Keratinocyte (primary cell): ENCODE measurements at regions not wholly inside any gene's neighbourhood (a gene's known extent, or its start where the extent isn't known, plus 50 kb on each side); places are given as distances from the start of the nearest gene placed in this dataset.

Experiments
- DNase-seq: peaks from one replicate; pipeline ENCODE4 v3.0.0-alpha.2; 2011; ENCODE audit warnings: low read depth, missing footprints, low spot score
- FAIRE-seq: peaks from 2 replicates; lab custom pipeline; 2011; peaks lifted over from hg19 to GRCh38; lab: Jason Lieb, UNC
- H2AFZ ChIP-seq: 2 replicates; pipeline ENCODE4 v1.6.0; 2012; ENCODE audit warnings: low read length, control low read depth, inconsistent platforms; ENCODE audit not compliant: control insufficient read depth
- H3K27ac ChIP-seq: 2 replicates; pipeline ENCODE4 v1.5.1; 2011; ENCODE audit warnings: low read length; ENCODE audit not compliant: control insufficient read depth, insufficient read depth
- H3K27me3 ChIP-seq: 3 replicates; pipeline ENCODE4 v1.6.0; 2011; ENCODE audit warnings: low read length; ENCODE audit not compliant: control insufficient read depth, insufficient read depth; ENCODE audit errors: extremely low read depth
- H3K36me3 ChIP-seq, 2 experiments: 2 replicates in 1 of 2; 3 replicates in 1 of 2; pipeline ENCODE4 v1.5.1; 2011; ENCODE audit warnings: low read length in 2 of 2, mild to moderate bottlenecking in 1 of 2; ENCODE audit not compliant: control insufficient read depth in 2 of 2, insufficient read depth in 2 of 2; ENCODE audit errors: extremely low read depth in 1 of 2
- H3K4me1 ChIP-seq: 3 replicates; pipeline ENCODE4 v1.5.1; 2011; ENCODE audit warnings: low read length; ENCODE audit not compliant: control insufficient read depth, insufficient read depth; ENCODE audit errors: extremely low read depth
- H3K4me2 ChIP-seq: 3 replicates; pipeline ENCODE4 v1.6.0; 2011; ENCODE audit warnings: low read depth, low read length; ENCODE audit not compliant: control insufficient read depth, insufficient read depth; ENCODE audit errors: extremely low read depth
- H3K4me3 ChIP-seq, 3 experiments: fragments of 200-600 bp in 1 of 3; sonication (generic) in 1 of 3; 2 replicates in 2 of 3; 3 replicates in 1 of 3; pipeline ENCODE4 v1.5.1; 2011 to 2016; ENCODE audit warnings: low read length in 3 of 3, mild to moderate bottlenecking in 3 of 3, control low read depth in 2 of 3, inconsistent platforms in 1 of 3, low read depth in 1 of 3, mixed read lengths in 1 of 3, mixed run types in 1 of 3, moderate library complexity in 1 of 3; ENCODE audit not compliant: control insufficient read depth in 2 of 3, insufficient read depth in 2 of 3; ENCODE audit errors: extremely low read depth in 1 of 3
- H3K79me2 ChIP-seq: 2 replicates; pipeline ENCODE4 v1.6.0; 2012; ENCODE audit warnings: low read length; ENCODE audit not compliant: control insufficient read depth, insufficient read depth
- H3K9ac ChIP-seq: 3 replicates; pipeline ENCODE4 v1.6.0; 2011; ENCODE audit warnings: low read length; ENCODE audit not compliant: control insufficient read depth, insufficient read depth; ENCODE audit errors: extremely low read depth
- H3K9me1 ChIP-seq: 3 replicates; pipeline ENCODE4 v1.6.0; 2011; ENCODE audit warnings: low read length; ENCODE audit not compliant: control insufficient read depth, insufficient read depth; ENCODE audit errors: extremely low read depth
- H3K9me3 ChIP-seq: 2 replicates; pipeline ENCODE4 v1.5.1; 2012; ENCODE audit warnings: low read depth, low read length; ENCODE audit not compliant: control insufficient read depth
- H4K20me1 ChIP-seq: 3 replicates; pipeline ENCODE4 v1.6.0; 2011; ENCODE audit warnings: low read length; ENCODE audit not compliant: control insufficient read depth, insufficient read depth; ENCODE audit errors: extremely low read depth
- EZH2 ChIP-seq: IDR thresholded peaks from one replicate; pipeline ENCODE4 v1.6.1; 2012; ENCODE audit warnings: inconsistent platforms, mild to moderate bottlenecking, low read length, moderate library complexity
- dilution Hi-C: fragments of 300-500 bp; cut with MboI; formaldehyde crosslinking; loops from one replicate; pipeline ENCODE4 v1.7.0; 2020; ENCODE audit warnings: low sequenced_read_pairs; ENCODE audit not compliant: extremely low pct_ligation_motif_present
- TF ChIP-seq, protein P1 (sequence below), 3 experiments: IDR thresholded peaks in 1 of 3; conservative IDR thresholded peaks in 1 of 3; optimal IDR thresholded peaks in 1 of 3; 2 replicates in 2 of 3; 3 replicates in 1 of 3; pipeline versions ENCODE3 to v1.5.1; 2011; ENCODE audit warnings: low read length in 3 of 3, mild to moderate bottlenecking in 3 of 3, moderate library complexity in 2 of 3, control low read depth in 1 of 3, inconsistent platforms in 1 of 3; ENCODE audit not compliant: insufficient read depth in 2 of 3; ENCODE audit errors: extremely low read depth in 1 of 3

DNA sequence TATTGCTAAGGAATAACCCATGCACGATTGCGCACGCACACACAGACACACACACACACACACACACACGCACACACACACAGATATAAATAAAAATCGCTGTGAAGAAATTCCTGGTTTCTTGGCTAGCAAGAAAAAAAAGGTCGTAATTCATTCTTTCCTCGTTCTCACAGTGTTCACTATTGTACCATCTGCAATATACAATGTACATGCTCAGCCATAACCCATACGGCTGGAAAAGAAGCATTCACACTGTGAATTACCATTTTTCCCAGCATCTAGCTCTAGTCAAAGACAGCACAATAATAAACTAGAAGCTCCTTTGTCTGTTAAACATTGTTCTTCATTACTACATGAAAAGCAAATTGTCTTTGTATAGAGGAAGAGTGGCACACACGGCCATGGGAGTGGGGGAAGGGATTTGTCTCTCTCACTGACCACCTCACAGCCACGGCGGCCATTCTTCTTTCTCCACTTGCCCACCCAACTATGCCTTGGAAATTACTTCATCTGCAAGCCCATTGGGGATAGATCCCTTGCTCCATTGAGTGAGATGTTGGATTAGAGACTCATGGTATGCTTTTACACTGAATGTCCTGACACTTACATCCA, 115.3 kb upstream of the ID4 start:
- TF ChIP-seq EZH2: no peak
- TF ChIP-seq, protein P1, sequence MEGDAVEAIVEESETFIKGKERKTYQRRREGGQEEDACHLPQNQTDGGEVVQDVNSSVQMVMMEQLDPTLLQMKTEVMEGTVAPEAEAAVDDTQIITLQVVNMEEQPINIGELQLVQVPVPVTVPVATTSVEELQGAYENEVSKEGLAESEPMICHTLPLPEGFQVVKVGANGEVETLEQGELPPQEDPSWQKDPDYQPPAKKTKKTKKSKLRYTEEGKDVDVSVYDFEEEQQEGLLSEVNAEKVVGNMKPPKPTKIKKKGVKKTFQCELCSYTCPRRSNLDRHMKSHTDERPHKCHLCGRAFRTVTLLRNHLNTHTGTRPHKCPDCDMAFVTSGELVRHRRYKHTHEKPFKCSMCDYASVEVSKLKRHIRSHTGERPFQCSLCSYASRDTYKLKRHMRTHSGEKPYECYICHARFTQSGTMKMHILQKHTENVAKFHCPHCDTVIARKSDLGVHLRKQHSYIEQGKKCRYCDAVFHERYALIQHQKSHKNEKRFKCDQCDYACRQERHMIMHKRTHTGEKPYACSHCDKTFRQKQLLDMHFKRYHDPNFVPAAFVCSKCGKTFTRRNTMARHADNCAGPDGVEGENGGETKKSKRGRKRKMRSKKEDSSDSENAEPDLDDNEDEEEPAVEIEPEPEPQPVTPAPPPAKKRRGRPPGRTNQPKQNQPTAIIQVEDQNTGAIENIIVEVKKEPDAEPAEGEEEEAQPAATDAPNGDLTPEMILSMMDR (optimal IDR thresholded peaks at IDR 0.05 in 1 of 3, IDR thresholded peaks at IDR 0.05 in 1 of 3, conservative IDR thresholded peaks at IDR 0.05 in 1 of 3; ENCODE audit: extremely low read depth in 1 of 3, insufficient read depth in 2 of 3, low read length in 3 of 3): no peak
- FAIRE-seq (no peak), DNase-seq (no peak)
- Histone ChIP-seq H3K9ac (no peak overlapping the region), H3K27ac (no peak overlapping the region), H3K4me1 (no peaks in the 10 kb centered on the region), H3K4me3 (no peak overlapping the region), H4K20me1 (no peaks in the 10 kb centered on the region), H3K36me3 (no peaks in the 10 kb centered on the region), H3K79me2 (no peaks in the 10 kb centered on the region), H3K4me2 (no peak overlapping the region), H2AFZ (no peak overlapping the region), H3K9me1 (no peaks in the 10 kb centered on the region), H3K27me3 (peaks cover 7% of the 10 kb centered on the region), H3K9me3 (no peaks in the 10 kb centered on the region)
- dilution Hi-C loops: no loop called here

DNA sequence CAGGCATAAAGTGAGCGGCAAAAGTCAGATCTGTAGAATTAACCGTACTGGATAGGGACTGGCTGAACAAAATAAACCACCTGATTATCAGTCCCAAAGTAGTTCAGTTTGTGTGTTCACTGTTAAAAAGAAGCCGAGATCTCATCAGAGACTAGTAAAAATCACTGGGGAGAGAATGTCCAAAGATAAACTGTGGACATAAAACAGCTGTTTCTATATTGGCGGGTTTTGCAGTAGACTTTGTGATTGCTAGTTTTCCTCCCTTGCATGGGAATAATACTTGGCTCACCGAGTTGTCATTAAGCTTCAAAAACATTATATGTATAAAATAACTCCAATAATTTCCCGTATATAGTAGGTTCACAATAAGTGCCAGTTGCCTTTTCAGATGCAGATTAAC, 114.2 kb upstream of the ID4 start:
- H3K9me3 ChIP-seq: no peaks in the 10 kb centered on the region
- dilution Hi-C loops: no loop called here
- no peak overlapping the region for H3K4me2 ChIP-seq
- FAIRE-seq: no peak
- no peaks in the 10 kb centered on the region for H3K4me1 ChIP-seq
- no peak for DNase-seq
- no peak overlapping the region for H3K27ac ChIP-seq
- TF ChIP-seq, protein P1 (optimal IDR thresholded peaks at IDR 0.05 in 1 of 3, IDR thresholded peaks at IDR 0.05 in 1 of 3, conservative IDR thresholded peaks at IDR 0.05 in 1 of 3; ENCODE audit: extremely low read depth in 1 of 3, insufficient read depth in 2 of 3, low read length in 3 of 3): no peak
- TF ChIP-seq EZH2: no peak
- no peaks in the 10 kb centered on the region for H3K36me3 ChIP-seq
- no peaks in the 10 kb centered on the region for H4K20me1 ChIP-seq
- H3K9me1 ChIP-seq: no peaks in the 10 kb centered on the region
- H3K27me3 ChIP-seq: peaks cover 7% of the 10 kb centered on the region
- no peak overlapping the region for H3K4me3 ChIP-seq
- no peak overlapping the region for H2AFZ ChIP-seq
- H3K79me2 ChIP-seq: no peaks in the 10 kb centered on the region
- H3K9ac ChIP-seq: no peak overlapping the region
